ENCODE measurements at regions not wholly inside any gene's neighbourhood (a gene's known extent, or its start where the extent isn't known, plus 50 kb on each side); places are given as distances from the start of the nearest gene placed in this dataset.

DNA sequence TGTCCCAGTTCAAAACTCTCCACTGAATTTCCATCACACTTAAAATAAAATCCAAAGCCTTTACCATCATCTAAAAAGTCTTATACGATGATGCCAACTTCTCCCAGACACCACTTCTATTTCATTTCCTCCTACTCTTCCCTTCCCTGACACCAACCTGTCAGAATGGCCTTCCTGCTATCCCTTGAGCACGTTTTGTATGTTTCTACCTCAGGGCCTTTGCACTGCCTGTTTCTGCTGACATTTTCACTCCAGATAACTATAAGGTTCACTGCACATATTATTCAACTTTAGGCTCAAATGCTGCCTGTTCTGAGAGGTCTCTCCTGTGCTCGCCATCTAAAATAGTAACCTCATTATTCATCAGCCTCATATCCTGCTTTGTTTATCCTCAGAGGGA, 269.6 kb downstream of the HTR7 start:
- DNase-seq (ENCODE audit: low read depth in 2 of 2), result no peak

GRCh38 chr10:90589825-90590224, 268.0 kb downstream of the HTR7 start:
- no peak for DNase-seq (ENCODE audit: low read depth in 2 of 2)

GRCh38 chr10:90591629-90592028, 266.2 kb downstream of the HTR7 start:
- no peak for DNase-seq (ENCODE audit: low read depth in 2 of 2)

- no peak for DNase-seq (ENCODE audit: low read depth in 2 of 2)
These were observed 265.1 kb downstream of the HTR7 start for GRCh38 chr10:90592638-90593302.

- DNase-seq (ENCODE audit: low read depth in 2 of 2), result no peak
These were observed 259.3 kb downstream of the HTR7 start for GRCh38 chr10:90598513-90598912.

GRCh38 chr10:90602862-90603610, 254.8 kb downstream of the HTR7 start:
- DNase-seq (ENCODE audit: low read depth in 2 of 2), result no peak

DNA sequence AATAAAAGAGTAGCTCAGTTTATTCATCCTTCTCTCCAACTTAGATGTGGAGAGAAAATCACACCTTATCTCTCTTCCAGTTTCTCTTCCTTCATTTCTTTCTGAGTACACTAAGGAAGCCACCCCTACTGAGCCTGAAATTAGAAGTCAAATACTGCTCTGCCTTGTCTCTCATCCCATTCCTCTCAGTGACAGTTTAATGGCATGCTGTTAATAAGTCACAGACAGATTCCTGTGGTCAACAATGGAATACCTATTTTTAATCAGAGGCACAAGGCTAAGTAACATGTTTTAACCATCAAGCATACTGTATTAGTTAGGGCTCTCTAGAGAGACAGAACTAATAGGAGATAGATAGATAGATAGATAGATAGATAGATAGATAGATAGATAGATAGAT, 253.2 kb downstream of the HTR7 start:
- DNase-seq (ENCODE audit: low read depth in 2 of 2), result no peak

DNA sequence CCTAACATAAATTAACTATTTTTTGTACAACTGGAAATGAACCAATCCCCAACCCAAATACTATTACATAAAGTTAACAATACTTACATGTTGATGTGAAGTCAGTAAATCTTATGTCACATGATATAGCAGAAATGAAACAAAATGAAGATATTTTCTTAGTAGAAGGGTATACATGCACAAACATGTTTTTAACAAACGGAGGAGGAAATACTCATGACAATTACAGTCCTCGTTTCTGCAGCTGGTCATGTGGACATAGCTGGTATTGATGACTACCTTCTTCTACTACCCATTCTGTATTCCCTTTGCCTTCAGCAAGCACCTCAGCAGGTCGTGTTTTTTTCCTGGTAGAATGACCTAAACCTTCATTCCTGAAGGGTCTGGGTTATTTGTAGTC, 252.3 kb downstream of the HTR7 start:
- DNase-seq (ENCODE audit: low read depth in 2 of 2), result no peak

DNA sequence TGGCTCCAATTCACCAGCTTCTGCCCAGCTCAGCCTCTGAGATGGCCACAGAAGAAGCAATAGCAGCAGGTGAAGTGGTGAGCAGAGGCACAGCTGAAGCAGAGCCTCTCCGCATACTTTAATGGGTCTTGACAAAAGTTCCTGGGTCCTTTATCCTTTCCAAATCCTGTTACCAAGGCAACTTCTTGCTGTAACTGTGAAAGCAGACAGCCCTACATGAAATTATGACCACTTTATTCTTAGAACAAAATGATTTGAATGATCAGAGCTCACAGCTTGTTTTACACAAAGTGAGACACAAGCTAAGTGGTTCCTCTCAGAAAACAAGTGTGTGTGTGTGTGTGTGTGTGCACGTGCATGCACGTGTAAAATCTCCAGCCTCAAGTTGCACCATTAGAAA, 245.6 kb downstream of the HTR7 start:
- DNase-seq (ENCODE audit: low read depth in 2 of 2), result no peak

DNA sequence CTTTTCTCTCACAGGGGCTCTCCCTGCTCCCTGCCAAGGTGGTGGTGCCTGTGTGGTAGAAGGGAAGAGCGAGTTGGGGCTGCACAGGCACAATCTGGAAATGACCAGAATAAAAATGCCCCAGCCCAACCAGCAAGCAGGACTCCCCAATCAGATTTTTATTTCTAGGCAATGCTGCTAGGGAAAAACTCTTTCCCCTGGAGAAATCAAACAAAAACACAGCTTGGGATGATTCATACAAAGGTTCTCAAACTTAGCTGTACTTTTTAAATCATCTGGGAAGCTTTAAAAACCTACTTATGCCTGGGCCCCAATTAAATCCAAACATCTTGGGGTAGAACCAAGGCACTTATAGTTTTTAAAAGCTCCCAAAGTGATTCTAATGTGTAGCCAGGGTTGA, 243.2 kb downstream of the HTR7 start:
- no peak for DNase-seq (ENCODE audit: low read depth in 2 of 2)

DNA sequence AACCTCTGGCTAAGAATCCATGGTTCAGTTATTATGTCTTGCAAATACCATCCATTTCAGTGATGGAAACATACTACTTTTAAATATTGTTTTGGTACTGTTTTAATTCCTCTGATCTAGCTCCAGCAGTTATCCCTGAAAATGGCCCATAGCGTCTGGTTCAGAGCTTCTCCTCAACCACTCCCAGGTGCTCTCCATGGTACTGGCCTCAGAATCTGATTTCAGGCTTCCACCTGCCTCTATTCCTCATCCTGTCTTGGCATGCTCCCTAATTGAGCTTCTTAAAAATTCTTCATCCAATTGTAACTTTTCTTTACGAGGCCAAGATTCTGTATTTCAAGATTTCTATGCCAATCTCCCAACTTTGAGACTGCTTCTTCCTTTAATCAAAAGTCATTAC, 236.3 kb downstream of the HTR7 start:
- no peak for DNase-seq (ENCODE audit: low read depth in 2 of 2)

GRCh38 chr10:90635111-90635765, 222.6 kb downstream of the HTR7 start:
- DNase-seq (ENCODE audit: low read depth in 2 of 2), result no peak

GRCh38 chr10:90640756-90641155, 217.1 kb downstream of the HTR7 start:
- no peak for DNase-seq (ENCODE audit: low read depth in 2 of 2)

DNA sequence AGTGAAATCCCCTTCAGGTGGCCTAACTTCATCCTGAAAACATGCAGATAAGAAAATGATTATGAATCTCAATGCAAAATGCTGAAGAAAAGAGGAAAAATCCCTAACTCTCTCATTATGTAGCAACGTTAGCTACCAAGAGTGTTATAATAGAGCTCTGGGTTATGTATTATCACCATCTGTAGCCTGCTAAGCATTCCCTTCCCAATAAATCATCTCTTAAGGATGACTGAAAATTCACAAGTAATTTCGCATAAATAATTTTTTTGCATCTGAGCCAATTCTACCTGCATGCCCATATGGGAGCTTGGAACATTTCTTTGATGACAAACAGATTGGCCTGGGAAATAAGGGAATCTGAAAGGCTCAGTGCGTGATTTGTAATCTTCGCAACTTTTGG, 216.1 kb downstream of the HTR7 start:
- DNase-seq (ENCODE audit: low read depth in 2 of 2), result no peak

DNA sequence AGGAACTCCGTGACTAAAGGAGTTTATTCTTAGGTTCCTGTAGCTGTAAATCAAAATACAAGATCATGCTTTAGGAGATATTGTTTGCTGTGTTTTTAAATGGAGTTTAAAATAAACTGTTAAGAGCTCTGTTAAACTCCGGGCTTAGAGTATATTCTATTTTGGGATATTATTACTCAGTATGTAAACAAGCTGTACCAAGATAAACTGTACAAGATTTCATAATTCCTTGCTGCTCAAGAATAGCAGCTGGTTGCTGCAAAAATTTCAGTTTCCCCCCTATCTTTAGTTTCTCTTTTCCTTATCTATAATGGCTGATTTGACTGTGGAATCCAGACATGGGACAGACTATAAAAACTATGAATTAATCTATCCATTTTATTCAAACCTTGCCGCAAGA, 215.7 kb downstream of the HTR7 start:
- no peak for DNase-seq (ENCODE audit: low read depth in 2 of 2)

DNA sequence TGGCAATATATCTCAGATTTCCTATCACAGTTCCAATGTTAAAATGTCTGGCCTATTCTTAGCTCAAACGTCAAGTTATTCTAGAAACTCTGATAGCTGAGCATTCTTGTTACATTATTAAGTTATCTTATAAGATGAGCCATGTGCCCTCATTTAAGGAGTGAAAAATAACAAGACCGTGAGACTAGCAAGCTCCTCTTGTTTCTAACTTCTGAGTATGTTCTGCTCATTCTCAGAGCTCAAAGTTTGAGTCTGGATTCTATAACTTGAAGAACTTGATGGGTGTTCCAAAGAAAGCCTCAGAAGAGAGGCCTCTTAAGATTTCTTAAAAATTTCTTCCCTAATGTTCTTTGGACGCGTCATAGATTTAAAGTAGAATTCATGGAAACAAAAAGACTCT, 215.2 kb downstream of the HTR7 start:
- DNase-seq (ENCODE audit: low read depth in 2 of 2), result no peak

DNA sequence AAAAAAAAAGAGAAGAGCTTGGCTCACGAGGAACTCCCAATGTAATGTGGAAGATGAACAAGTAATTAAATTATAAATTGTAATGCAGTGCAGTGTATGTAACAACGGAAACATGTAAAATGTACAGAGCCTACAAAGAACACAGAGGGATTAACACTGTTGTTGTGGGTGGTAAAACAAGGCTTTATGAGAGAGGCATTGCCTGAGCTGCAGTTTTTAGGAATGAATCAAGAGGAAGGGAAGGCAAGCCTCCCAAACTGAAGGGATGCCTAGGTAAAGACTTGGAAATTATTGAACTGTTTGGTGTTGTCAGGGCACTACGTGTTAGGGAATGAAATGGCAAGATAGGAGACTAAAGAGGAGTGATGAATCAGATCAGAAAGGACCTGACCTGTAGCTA, 213.7 kb downstream of the HTR7 start:
- DNase-seq (ENCODE audit: low read depth in 2 of 2), result no peak

GRCh38 chr10:90650858-90651257, 207.0 kb downstream of the HTR7 start:
- DNase-seq (ENCODE audit: low read depth in 2 of 2), result no peak

DNA sequence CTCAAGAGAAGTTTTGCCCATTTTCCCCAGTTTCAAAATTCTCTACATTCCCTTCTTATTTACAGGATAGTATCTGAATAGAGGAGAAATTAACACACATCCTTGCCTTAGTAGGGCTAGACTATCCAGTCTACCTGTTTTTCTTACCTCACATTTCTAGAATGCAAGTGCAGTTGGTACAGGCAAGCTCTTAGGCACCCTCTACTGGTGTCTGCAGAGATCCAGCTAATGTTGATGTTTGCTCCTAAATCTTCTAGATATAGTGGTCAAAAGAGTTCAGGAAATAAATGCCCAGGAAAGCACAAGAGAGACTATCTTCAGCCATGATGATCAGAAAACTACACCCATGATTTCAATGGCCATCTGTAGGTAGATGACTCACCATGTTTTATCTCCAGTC, 205.3 kb downstream of the HTR7 start:
- DNase-seq (ENCODE audit: low read depth in 2 of 2), result no peak

DNA sequence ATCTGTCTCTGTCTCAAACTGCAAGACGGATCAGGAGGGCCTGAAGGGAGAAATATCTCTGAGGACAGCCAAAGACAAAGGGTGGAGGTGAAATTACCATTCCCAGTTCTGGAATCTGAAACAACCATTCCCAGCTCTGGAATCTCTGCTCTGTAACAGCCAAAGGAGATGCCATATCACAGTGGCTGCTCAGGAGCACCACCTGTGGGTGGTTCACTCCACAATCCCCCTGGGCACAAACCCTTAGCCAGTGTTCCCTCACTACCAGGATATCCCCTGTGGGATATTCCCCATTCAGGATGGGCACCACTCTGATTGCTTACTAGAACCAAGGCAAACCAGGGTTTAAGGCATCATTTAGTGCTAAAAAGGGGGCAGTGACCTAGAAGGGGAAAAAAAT, 199.0 kb downstream of the HTR7 start:
- no peak for DNase-seq (ENCODE audit: low read depth in 2 of 2)

DNA sequence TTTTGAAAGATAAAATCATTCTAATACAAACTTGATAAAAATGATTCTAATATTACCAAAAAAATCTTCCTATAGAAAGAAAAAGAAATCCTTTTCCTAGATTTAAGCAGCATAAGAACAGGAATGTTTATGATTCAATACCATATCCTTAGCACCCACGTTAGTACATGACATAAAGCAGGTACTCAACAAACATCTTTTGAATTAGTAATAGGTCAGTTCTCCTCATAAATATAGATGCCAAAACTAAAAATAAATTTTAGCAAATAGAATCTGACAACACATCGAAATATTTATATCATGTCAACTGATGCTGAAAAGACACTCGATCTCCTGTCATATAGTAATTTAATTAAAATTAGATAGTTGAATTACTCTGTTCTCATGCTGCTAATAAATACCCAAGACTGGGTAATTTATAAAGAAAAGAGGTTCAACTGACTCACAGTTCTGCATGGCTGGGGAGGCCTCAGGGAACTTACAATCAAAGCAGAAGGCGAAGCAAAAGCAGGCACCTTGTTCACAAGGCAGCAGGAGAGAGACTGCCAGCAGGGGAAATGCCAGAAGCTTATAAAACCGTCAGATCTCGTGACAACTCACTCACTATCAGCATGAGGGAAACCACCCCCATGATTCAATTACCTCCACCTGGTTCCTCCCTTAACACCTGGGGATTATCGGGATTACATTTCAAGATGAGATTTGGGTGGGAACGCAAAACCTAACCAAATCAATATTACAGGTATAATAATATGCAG, 191.8 kb downstream of the HTR7 start:
- no peak for DNase-seq (ENCODE audit: low read depth in 2 of 2)

DNA sequence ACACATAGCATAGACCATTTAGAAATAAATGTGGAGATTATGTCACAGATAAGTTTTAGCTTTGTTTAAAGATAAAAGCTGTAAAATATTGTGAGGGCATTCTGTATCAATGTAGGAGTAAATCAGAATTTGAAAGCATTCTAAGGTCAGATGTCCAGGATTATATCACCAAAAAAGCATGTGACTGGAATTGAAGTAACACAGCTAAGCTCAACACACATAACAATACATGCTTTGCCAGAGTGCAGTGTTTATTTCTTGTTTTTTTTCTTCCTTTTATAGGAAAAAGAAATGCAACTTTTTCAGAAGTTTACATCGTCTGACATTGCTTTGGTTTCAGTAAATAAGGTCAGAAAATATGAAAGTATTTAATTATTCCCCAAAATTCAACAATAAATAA, 183.4 kb downstream of the HTR7 start:
- DNase-seq (ENCODE audit: low read depth in 2 of 2), result no peak
